Fibroblast of villous mesenchyme (primary cell): ENCODE measurements at regions not wholly inside any gene's neighbourhood (a gene's known extent, or its start where the extent isn't known, plus 50 kb on each side); places are given as distances from the start of the nearest gene placed in this dataset.

Source experiments
- DNase-seq: peaks from one replicate; pipeline ENCODE4 v3.0.0-alpha.2; 2010; ENCODE audit warnings: low read depth
- H3K4me3 ChIP-seq: 2 replicates; pipeline ENCODE4 v1.5.1; 2011; ENCODE audit warnings: low read depth, mild to moderate bottlenecking, low read length
- TF ChIP-seq, protein P1 (sequence below): IDR thresholded peaks from 2 replicates; pipeline ENCODE4 v1.5.1; 2012; ENCODE audit warnings: low read depth, mild to moderate bottlenecking, low read length; ENCODE audit not compliant: insufficient read depth

GRCh38 chr5:61817472-61818326 is 485.6 kb downstream of the ZSWIM6 start:
- DNase-seq, result peak; percentile 63
- no peak overlapping the region for H3K4me3 ChIP-seq
- TF ChIP-seq, protein P1, sequence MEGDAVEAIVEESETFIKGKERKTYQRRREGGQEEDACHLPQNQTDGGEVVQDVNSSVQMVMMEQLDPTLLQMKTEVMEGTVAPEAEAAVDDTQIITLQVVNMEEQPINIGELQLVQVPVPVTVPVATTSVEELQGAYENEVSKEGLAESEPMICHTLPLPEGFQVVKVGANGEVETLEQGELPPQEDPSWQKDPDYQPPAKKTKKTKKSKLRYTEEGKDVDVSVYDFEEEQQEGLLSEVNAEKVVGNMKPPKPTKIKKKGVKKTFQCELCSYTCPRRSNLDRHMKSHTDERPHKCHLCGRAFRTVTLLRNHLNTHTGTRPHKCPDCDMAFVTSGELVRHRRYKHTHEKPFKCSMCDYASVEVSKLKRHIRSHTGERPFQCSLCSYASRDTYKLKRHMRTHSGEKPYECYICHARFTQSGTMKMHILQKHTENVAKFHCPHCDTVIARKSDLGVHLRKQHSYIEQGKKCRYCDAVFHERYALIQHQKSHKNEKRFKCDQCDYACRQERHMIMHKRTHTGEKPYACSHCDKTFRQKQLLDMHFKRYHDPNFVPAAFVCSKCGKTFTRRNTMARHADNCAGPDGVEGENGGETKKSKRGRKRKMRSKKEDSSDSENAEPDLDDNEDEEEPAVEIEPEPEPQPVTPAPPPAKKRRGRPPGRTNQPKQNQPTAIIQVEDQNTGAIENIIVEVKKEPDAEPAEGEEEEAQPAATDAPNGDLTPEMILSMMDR, result peak; percentile 79

GRCh38 chr5:61820836-61821235 is 485.2 kb upstream of the KIF2A start:
- TF ChIP-seq, protein P1, result no peak
- DNase-seq, result no peak
- no peak overlapping the region for H3K4me3 ChIP-seq

GRCh38 chr5:61821561-61821960 is 484.4 kb upstream of the KIF2A start:
- TF ChIP-seq, protein P1, result no peak
- DNase-seq, result no peak
- H3K4me3 ChIP-seq, result no peak overlapping the region

- no peak overlapping the region for H3K4me3 ChIP-seq
- DNase-seq, result no peak
These were observed 483.4 kb upstream of the KIF2A start for GRCh38 chr5:61822584-61822983.

GRCh38 chr5:61823065-61823464 is 482.9 kb upstream of the KIF2A start:
- no peak for DNase-seq
- H3K4me3 ChIP-seq, result no peak overlapping the region
- TF ChIP-seq, protein P1, result no peak

More at GRCh38 chr5:61822584-61822983, 483.4 kb upstream of the KIF2A start:
- TF ChIP-seq, protein P1, result no peak

DNA sequence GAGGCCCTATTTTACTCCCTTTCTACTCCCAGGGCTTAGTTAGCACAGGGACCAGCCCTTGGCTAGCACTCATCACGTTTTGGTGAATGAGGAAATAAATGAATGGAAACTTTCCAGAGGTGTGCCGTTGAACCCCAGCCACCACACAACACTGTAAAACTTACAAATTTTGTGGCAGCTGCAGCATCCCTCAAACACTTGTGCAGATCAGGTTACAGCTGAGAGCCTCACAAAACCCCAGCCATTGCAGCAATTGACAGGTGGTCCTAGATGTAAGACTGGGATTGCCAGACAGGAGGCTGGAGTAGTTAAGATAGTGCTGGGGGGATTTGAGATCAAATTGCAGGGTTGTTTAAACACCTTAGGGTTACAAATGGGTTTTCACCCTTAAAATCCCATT is 482.2 kb upstream of the KIF2A start:
- TF ChIP-seq, protein P1, result no peak
- DNase-seq, result no peak
- H3K4me3 ChIP-seq, result no peak overlapping the region
